Mammary epithelial cell (primary cell): ENCODE measurements at regions not wholly inside any gene's neighbourhood (a gene's known extent, or its start where the extent isn't known, plus 50 kb on each side); places are given as distances from the start of the nearest gene placed in this dataset.

ENCODE experiments used
- EZH2 ChIP-seq: IDR thresholded peaks from 2 replicates; pipeline ENCODE4 v1.6.1; 2012; ENCODE audit warnings: low read length, inconsistent platforms, borderline replicate concordance
- TF ChIP-seq, protein P1 (sequence below), 2 donors: IDR thresholded peaks in 1 of 2; conservative IDR thresholded peaks in 1 of 2; 2 replicates each; pipeline ENCODE4 v1.5.1; 2011 to 2012; ENCODE audit warnings: inconsistent platforms in 2 of 2, low read length in 2 of 2, mild to moderate bottlenecking in 2 of 2, control low read depth in 1 of 2, low read depth in 1 of 2; ENCODE audit not compliant: insufficient read depth in 1 of 2; ENCODE audit errors: extremely low read depth in 1 of 2

DNA sequence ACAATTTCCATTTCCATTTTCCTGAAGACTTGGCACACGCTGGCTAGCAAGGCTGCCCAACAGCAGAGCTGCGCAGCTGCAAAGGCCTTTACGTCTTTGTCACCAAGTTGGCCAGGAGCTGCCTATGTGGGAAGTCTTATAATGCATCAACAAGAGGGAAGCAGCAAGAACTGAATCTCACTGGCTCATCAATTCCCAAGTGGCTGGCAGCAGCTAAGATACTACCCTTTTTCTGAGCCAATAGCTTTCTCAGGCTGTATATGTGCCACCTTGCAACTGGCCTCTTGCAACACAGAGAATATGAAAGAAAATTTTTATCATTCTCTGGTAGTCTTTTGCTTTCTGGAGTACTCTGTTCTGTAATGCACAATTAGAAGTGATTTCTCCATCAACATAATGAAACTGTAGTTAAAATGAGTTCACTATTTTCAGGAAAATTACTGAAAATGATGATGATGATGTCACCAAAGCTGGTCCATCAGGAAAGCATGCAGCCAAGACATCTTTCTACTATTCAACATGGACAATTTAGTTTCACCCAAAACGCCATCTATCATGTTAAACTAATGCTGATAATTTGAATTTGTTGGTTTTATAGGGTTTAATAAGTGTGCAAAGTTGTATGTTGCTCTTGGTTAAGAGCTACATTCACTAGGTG, 97.3 kb upstream of the FOXA2 start:
- TF ChIP-seq, protein P1, sequence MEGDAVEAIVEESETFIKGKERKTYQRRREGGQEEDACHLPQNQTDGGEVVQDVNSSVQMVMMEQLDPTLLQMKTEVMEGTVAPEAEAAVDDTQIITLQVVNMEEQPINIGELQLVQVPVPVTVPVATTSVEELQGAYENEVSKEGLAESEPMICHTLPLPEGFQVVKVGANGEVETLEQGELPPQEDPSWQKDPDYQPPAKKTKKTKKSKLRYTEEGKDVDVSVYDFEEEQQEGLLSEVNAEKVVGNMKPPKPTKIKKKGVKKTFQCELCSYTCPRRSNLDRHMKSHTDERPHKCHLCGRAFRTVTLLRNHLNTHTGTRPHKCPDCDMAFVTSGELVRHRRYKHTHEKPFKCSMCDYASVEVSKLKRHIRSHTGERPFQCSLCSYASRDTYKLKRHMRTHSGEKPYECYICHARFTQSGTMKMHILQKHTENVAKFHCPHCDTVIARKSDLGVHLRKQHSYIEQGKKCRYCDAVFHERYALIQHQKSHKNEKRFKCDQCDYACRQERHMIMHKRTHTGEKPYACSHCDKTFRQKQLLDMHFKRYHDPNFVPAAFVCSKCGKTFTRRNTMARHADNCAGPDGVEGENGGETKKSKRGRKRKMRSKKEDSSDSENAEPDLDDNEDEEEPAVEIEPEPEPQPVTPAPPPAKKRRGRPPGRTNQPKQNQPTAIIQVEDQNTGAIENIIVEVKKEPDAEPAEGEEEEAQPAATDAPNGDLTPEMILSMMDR (conservative IDR thresholded peaks at IDR 0.05 in 1 of 2, IDR thresholded peaks at IDR 0.05 in 1 of 2; ENCODE audit: extremely low read depth in 1 of 2, insufficient read depth in 1 of 2, low read depth in 1 of 2, low read length in 2 of 2) = no peak
- TF ChIP-seq EZH2 = no peak
